ENCODE measurements at regions not wholly inside any gene's neighbourhood (a gene's known extent, or its start where the extent isn't known, plus 50 kb on each side); places are given as distances from the start of the nearest gene placed in this dataset.

GRCh38 chr2:128543646-128544045 is 225.0 kb upstream of the HS6ST1 start:
- DNase-seq: no peak

- no peak for DNase-seq
These were observed 225.8 kb upstream of the HS6ST1 start for GRCh38 chr2:128544321-128545037.

DNA sequence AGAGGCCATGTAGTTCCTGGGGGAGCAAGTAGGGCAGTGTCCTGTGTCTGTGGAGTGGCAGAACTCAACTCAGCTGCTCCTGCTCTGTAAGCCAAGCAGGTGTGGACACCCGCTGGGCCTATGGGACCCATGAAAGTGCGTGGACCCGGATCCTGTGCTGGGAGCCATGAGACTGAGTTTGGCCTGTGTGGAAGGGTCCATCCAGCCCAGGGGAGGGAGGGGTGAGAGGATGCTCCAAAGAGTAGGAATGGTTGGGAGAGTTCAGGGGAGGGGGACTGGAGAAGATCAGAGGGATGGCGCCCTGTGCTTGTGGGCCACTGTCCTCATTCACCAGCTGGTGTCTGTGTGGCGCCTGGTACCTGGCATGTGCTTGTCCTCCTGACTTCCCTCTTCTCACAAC is 226.4 kb upstream of the HS6ST1 start:
- no peak for DNase-seq

- no peak for DNase-seq
These were observed 227.2 kb upstream of the HS6ST1 start for GRCh38 chr2:128545829-128546228.

DNA sequence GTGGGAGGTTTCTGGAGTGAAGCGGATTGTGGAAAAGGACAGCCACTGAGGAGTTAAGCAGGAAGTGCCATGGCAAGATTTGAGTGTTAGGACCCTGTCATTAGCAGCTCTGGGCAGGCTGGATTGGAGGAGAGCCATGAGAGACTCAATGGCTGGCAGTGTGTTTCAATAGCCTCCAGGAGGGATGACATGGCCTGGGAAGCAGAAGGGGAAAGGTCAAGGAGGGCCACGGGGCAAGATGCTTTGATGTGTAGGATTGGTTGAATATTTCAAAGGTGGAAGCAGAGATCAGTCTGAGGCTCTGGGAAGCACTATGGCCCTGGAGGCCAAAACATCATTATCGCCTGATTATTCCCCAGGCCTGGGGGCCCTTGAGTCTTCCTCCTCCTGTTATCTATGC is 229.0 kb upstream of the HS6ST1 start:
- no peak for DNase-seq

DNA sequence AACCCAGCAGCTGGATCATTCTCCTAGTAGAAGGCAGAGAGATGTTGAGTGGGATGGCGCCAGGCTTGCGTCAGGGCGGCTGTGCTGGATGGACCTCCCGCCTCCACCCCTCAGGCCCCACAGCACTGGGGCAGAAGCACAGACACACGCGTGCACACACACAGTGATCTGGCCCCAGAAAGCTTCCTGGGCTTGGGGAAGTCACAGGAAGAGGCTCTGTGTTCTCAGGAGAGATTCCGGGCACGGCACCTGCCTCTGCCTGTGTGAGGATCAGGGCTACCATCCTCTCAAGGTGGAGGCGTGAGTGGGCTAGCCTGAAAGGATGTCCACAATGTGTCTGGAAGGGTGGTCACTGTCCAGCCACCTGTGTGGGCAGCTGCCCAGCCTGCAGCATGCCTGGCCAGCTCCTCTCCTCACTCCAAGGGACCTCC is 229.8 kb upstream of the HS6ST1 start:
- DNase-seq: no peak

DNA sequence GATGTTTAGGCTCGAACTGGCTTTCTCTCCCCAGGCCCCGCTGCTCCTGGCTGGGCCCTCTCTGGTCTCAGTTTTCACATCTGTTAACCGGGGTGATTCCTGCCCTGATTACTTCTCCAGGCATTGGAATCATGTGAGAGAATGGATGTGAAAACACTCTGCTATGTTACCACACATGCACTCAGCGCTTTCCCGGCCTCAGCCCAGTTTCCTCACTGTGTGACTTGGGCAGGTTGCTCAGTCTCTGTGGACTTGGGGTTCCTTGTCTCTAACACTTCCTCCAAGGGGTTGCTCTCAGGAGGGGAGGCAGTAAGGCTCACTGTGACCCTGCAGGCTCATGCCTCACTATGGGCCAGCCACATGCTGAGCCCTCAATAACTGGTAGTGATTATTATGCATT is 230.4 kb upstream of the HS6ST1 start:
- no peak for DNase-seq

DNA sequence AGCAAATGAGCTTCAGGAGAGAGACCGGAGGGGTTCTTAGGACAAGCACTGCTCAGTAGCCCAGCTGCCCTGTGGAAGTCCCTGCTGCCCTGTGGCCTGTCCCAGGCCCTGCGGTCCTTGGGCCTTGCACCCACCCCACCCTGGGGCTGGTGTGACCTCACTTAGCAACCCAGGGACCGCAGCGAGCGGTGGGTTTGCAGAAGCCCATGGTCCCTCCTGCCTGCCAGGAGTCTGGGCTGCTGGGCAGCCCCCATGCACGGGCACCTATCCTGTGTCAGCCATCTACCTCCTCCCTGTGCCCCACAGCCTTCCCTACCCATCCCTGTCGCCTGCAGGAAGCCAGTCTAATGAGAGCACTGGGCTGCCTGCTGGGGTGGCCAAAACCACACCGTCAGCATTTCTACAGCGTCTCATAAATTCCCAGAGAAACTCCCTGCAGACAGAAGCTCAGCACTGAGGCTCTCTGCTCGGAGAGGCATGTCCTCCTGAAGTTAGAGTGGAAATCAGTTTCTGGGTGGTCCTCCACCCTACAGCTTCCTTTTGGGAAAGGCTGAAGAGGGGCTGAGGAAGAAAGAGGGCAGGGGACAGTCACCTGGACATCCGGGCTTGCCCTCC is 231.1 kb upstream of the HS6ST1 start:
- no peak for DNase-seq

GRCh38 chr2:128550389-128550788 is 231.7 kb upstream of the HS6ST1 start:
- DNase-seq: no peak

GRCh38 chr2:128550801-128551416 is 232.2 kb upstream of the HS6ST1 start:
- no peak for DNase-seq

GRCh38 chr2:128551435-128551834 is 232.8 kb upstream of the HS6ST1 start:
- no peak for DNase-seq

GRCh38 chr2:128552141-128552805 is 233.6 kb upstream of the HS6ST1 start:
- DNase-seq: no peak

DNA sequence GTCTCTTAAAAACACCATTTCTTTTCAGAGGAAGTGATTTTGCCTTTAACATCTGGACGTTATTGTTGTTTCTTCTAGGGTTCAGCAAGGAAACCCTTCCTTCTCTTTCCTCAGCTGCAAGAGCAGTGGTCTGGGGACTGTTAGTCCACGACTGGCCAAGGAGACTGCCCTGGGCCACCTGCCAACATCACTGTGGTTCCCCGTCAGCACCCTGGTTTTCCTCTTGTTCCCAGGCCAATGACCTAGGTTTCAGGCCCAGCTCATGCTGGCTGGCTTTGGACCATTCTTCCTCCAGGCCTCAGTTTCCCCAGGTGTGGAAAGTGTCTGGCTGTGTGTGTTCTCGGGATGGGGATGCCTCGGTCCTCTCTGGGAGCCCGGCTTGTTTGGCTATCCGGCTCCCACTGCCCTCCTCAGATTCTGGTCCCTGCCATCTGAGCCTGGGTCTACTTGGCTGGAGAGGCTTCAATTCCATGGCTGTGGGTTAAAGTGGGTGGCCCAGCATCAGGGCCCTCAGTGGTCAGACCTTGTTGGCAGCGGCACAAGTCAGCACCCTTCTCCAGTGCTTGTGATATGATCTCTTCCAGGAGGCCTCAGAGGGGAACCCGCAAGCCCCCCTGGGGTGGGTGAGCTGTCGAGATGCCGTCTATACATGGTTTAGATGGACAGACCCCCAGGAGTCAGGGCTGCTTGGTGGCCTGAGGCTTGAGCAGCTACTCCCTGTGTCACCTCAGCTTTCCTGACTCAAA is 234.3 kb upstream of the HS6ST1 start:
- DNase-seq: no peak

DNA sequence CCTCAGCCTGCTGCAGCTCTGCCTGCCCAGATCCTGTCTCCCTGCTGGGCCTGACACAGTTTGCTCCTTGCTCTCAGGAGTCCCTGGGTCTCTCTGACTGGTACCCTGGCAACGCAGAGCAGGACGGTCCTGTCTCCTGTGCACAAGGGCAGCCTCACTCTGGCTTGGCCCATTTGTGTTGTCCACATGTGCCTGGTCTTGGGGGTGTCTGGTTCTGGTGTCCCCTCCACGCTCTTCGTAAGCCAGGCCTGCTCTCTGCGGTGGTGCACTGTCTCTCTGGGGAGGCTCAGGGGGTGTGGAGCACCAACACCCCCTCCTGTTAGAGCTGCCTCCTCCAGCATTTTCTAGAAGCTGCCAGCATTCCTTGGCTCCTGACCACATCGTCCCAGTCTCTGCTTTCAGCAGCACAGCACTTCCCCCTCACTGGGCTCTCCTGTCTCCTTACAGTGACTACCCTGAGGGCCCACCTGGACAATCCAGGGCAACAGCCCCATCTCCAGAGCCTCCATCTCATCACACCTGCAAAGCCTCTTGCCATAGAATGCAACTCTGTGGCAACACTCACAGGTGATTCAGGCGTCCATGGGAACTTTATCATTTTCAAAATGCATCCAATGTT is 235.6 kb upstream of the HS6ST1 start:
- DNase-seq: no peak

GRCh38 chr2:128555433-128555832 is 236.8 kb upstream of the HS6ST1 start:
- DNase-seq: no peak

GRCh38 chr2:128556089-128556488 is 237.4 kb upstream of the HS6ST1 start:
- no peak for DNase-seq

DNA sequence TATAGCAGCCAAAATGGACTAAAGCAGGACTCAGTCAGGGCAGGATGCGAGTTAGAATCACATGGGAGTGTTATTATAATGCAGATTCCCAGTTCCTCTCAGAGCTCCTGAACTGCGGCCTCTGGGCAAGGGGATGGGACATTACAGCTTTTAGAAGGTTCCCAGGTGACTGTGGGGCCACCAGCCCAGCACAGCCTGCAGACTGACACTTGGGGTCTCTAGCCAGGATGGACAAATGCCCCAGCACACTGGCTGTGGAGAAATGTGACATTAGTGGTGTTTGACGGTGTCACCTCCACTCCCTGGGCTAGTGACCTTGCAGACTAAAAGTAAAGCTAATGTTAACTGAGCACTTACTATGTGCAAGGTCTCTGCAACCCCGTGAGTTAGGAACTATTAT is 238.0 kb upstream of the HS6ST1 start:
- DNase-seq: no peak

- no peak for DNase-seq
These were observed 238.4 kb upstream of the HS6ST1 start for GRCh38 chr2:128557069-128557468.

DNA sequence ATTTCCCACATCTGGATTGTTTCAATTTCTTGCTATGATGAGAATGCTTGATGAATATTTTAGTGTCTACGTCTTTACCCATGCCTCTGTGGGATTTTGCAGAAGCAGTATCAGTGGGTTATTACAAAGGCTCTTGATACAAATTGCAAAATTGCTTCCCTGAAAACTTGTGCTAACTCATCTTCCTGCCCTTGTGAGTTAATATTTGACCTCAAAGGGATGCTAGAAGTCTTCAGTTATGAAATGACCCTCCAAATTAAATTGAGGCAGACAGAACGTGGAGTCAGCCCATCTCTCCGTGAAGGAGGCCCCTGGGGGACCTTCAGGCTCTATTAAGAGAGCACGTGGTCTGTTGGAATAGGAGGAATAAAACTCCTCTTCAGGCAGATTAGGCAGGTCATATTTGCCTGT is 239.2 kb upstream of the HS6ST1 start:
- no peak for DNase-seq

GRCh38 chr2:128558441-128558840 is 239.8 kb upstream of the HS6ST1 start:
- no peak for DNase-seq

DNA sequence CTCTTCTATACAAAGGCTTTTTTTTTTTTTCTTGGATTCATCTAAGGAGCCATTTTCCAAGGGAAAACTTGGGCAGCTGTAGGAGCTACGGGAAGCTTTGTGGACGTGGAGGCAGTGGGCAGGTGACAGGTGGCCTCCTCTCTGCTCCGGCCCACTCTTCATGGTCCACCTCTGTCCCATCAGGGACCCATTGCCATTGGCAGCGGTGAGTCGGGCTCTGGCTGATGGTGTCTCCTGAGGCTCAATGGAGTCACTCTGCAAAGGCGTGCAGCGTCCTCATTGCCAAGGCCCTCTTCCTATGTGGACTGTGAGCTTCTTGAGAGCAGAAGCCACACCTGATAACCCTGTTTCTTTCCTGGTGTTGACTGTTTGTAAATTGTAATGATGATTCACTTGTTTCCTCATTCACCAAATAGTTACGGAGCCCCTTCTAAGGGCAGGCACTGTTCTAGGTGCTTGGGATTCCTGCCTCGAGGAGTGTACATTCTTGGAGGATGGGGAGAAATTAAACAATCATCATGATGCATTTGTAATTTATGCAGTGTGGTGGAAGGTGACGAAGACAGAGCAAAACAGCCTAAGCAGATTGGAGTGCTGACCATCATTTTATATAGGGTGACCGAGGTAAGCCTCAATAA is 240.3 kb upstream of the HS6ST1 start:
- DNase-seq: no peak

Data from SIG-M5 (cell line).